ENCODE measurements at regions not wholly inside any gene's neighbourhood (a gene's known extent, or its start where the extent isn't known, plus 50 kb on each side); places are given as distances from the start of the nearest gene placed in this dataset.

DNA sequence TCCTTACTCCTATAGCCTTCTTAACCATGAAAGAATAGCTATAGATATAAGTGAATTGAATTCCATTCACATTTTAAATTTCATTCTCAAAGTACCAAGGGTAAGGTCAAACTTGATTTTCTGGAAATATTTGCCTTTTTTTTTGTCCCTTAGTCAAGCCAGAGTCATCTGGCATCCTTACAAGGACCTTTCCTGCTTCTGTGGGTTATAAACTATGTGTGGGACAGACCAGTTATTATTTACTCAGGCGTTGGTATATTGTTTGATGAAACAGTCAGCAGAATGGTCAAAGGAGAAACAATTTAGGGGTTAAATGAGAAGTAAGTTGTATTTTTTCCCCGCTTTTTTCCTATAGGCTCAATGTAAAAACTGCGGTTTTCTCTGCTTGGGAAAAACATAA is 1103.2 kb upstream of the ZEB2 start:
- TF ChIP-seq CTCF (IDR thresholded peaks at IDR 0.05; ENCODE audit: insufficient read depth, low read depth, low read length), result no peak
- TF ChIP-seq EZH2 (IDR thresholded peaks at IDR 0.05; ENCODE audit: insufficient read depth, low read length), result no peak

Measured in astrocyte (in vitro differentiated cells and primary cell).